Heart right ventricle (tissue), 16 donors: ENCODE measurements at regions not wholly inside any gene's neighbourhood (a gene's known extent, or its start where the extent isn't known, plus 50 kb on each side); places are given as distances from the start of the nearest gene placed in this dataset.
A peak's percentile ranks its signal among the peaks of the same experiment; 100 is the strongest.
"Not testable (repeated sequence)": the region's sequence is repeated elsewhere in the genome, so short reads cannot be mapped to it uniquely, and the experiment has no call there.

ENCODE experiments used
- ATAC-seq, 8 donors: fragments of 200-7000 bp; cut with Tn5 transposase; one replicate each; pipeline ENCODE4 v1.9.1; 2020; ENCODE audit warnings: mild to moderate bottlenecking in 8 of 8, moderate library complexity in 8 of 8, moderate number of reproducible peaks in 1 of 8
- DNase-seq, 2 donors: peaks; one replicate each; pipeline ENCODE4 v3.0.0-alpha.2; 2020
- H3K27ac ChIP-seq, 10 donors: fragments of 200-600 bp; sonication (generic) in 2 of 10; one replicate each; pipeline versions ENCODE4 v1.5.0 to v1.8.0; 2020 to 2022; ENCODE audit warnings: mild to moderate bottlenecking in 3 of 10
- H3K27me3 ChIP-seq, 7 donors: fragments of 200-600 bp; one replicate each; pipeline ENCODE4 v1.8.0; 2021 to 2022; ENCODE audit warnings: mild to moderate bottlenecking in 2 of 7
- H3K36me3 ChIP-seq, 9 donors: fragments of 200-600 bp; sonication (generic) in 1 of 9; one replicate each; pipeline versions ENCODE4 v1.5.0 to v1.8.0; 2020 to 2022; ENCODE audit warnings: mild to moderate bottlenecking in 2 of 9
- H3K4me1 ChIP-seq, 9 donors: fragments of 200-600 bp; sonication (generic) in 1 of 9; one replicate each; pipeline versions ENCODE4 v1.5.0 to v1.8.0; 2020 to 2022; ENCODE audit warnings: mild to moderate bottlenecking in 4 of 9
- H3K4me3 ChIP-seq, 10 donors: fragments of 200-600 bp; sonication (generic) in 2 of 10; one replicate each; pipeline versions ENCODE4 v1.5.0 to v1.8.0; 2020 to 2022; ENCODE audit warnings: mild to moderate bottlenecking in 7 of 10, moderate library complexity in 2 of 10
- H3K9me3 ChIP-seq, 11 donors: fragments of 200-600 bp in 10 of 11; sonication (generic) in 2 of 11; one replicate each; pipeline versions ENCODE4 v1.5.0 to v1.8.0; 2013 to 2022; ENCODE audit warnings: mild to moderate bottlenecking in 2 of 11, control low read depth in 1 of 11, moderate library complexity in 1 of 11
- CTCF ChIP-seq, 9 donors: fragments of 200-600 bp; sonication (generic) in 2 of 9; IDR thresholded peaks; one replicate each; pipeline versions ENCODE4 v1.5.0 to v1.8.0; 2021 to 2022; ENCODE audit warnings: antibody characterized with exemption in 9 of 9, mild to moderate bottlenecking in 5 of 9, moderate library complexity in 1 of 9
- whole genome bisulfite sequencing, 2 donors: extraction: QIAGEN DNeasy Blood & Tissue Kit; methylation state at CpG; one replicate each; pipeline ENCODE4 v1.1.7; 2013; ENCODE audit warnings: inconsistent platforms in 1 of 2; 5-methylcytosine and 5-hydroxymethylcytosine counted together
- intact Hi-C, 10 donors: fragments of 100-400 bp; cut with DNase I; formaldehyde crosslinking; loops; one replicate each; pipeline versions ENCODE4 v1.11.1 to v1.14.2; 2022
- donor health status: Arrhythmogenic right ventricular cardiomyopathy.
- donor health status: ischemic (EF 13 %, LVEDD 7.1; RV severe dilation, severe dysfunction).
- donor health status: healthy with polysubstance abuse.
- donor health status: DM: no; HTN: yes; CAD: no.
- donor health status: DM: no; HTN: no; CAD: no.
- donor health status: ischemic (EF 25% LVEDD 6.9; RV normal size, moderate dysfunction).
- donor health status: ischemic (EF 25% LVEDD 5.7; RV mildly dilated, moderate dysfunction).
- donor health status: healthy.
- donor health status: DM: yes; HTN: yes; CAD: no.
- donor health status: Ischemic cardiomyopathy.
- donor health status: ischemic (EF 35%, LVEDD 5.7; RV mildly dilated, moderate dysfunction).
- donor health status: nonischemic (EF 11% LVEDD 7.7; RV severe dilation, severe dysfunction).
- donor health status: DM: yes; HTN: yes; CAD: no.
- donor health status: PGD.
- donor health status: ischemic (EF 29% LVEDD 5.4; RV normal size, mild dysfunction).
- donor health status: nonischemic (EF 23%, LVEDD 6.1; RV moderate dilation, normal function).

GRCh38 chr10:10067644-10068043 is 950.0 kb upstream of the CELF2 start:
- DNase-seq (no peak), ATAC-seq (no peak)
- Histone ChIP-seq H3K9me3 (peaks cover 0 to 6% (median 0%) of the 10 kb centered on the region in 11 donors), H3K4me1 (no peaks in the 10 kb centered on the region), H3K27me3 (no peaks in the 10 kb centered on the region), H3K36me3 (no peaks in the 10 kb centered on the region), H3K4me3 (no peak overlapping the region), H3K27ac (no peak overlapping the region)
- intact Hi-C loops = no loop called here
- no peak for TF ChIP-seq CTCF (IDR thresholded peaks at IDR 0.05)

GRCh38 chr10:10074847-10075246 is 942.8 kb upstream of the CELF2 start:
- DNase-seq, H3K27ac ChIP-seq, H3K36me3 ChIP-seq, H3K27me3 ChIP-seq, H3K4me3 ChIP-seq, ATAC-seq, H3K4me1 ChIP-seq, intact Hi-C loops: not testable (repeated sequence)
- WGBS, 2 donors = 84 to 92% methylated on average over 9 of the region's 9 CpGs
- peaks cover 0 to 24% (median 0%) of the 10 kb centered on the region in 11 donors for H3K9me3 ChIP-seq

- DNase-seq (no peak), ATAC-seq (no peak)
- peaks cover 0 to 18% (median 0%) of the 10 kb centered on the region in 11 donors for H3K9me3 ChIP-seq
- H3K27ac ChIP-seq = no peak overlapping the region
- H3K27me3 ChIP-seq = no peaks in the 10 kb centered on the region
- WGBS, 2 donors = 30 to 34% methylated on average over 4 of the region's 4 CpGs
- no peaks in the 10 kb centered on the region for H3K4me1 ChIP-seq
- H3K36me3 ChIP-seq = no peaks in the 10 kb centered on the region
- TF ChIP-seq CTCF (IDR thresholded peaks at IDR 0.05) = no peak
- intact Hi-C loops = no loop called here
- no peak overlapping the region for H3K4me3 ChIP-seq
Measured at GRCh38 chr10:10078446-10078845, 939.2 kb upstream of the CELF2 start.

GRCh38 chr10:10092581-10092980 is 925.1 kb upstream of the CELF2 start:
- Histone ChIP-seq H3K4me3 (no peak overlapping the region), H3K9me3 (no peaks in the 10 kb centered on the region), H3K36me3 (no peaks in the 10 kb centered on the region), H3K27ac (no peak overlapping the region), H3K27me3 (no peaks in the 10 kb centered on the region), H3K4me1 (peaks cover 0 to 6% (median 0%) of the 10 kb centered on the region in 9 donors)
- 18 to 39% methylated on average over 6 of the region's 6 CpGs for WGBS, 2 donors
- DNase-seq (peak in 1 of 2 donors; percentile 29), ATAC-seq (peak in 4 of 8 donors; percentile 33 to 76 (median 46))
- intact Hi-C loops = loop anchor here in 1 of 10 donors (10.0 kb wide), 1 partner anchor 582 kb away; no protein-coding TSS in a partner anchor
- no peak for TF ChIP-seq CTCF (IDR thresholded peaks at IDR 0.05)

GRCh38 chr10:10093021-10093420 is 924.7 kb upstream of the CELF2 start:
- Histone ChIP-seq H3K27ac (no peak overlapping the region), H3K36me3 (no peaks in the 10 kb centered on the region), H3K9me3 (no peaks in the 10 kb centered on the region), H3K4me3 (no peak overlapping the region), H3K4me1 (peaks cover 0 to 6% (median 0%) of the 10 kb centered on the region in 9 donors), H3K27me3 (no peaks in the 10 kb centered on the region)
- intact Hi-C loops = loop anchor here in 1 of 10 donors (10.0 kb wide), 1 partner anchor 582 kb away; no protein-coding TSS in a partner anchor
- WGBS, 2 donors = 67 to 73% methylated on average over 3 of the region's 3 CpGs
- TF ChIP-seq CTCF (IDR thresholded peaks at IDR 0.05) = no peak
- no peak for DNase-seq
- no peak for ATAC-seq
